ENCODE measurements at regions not wholly inside any gene's neighbourhood (a gene's known extent, or its start where the extent isn't known, plus 50 kb on each side); places are given as distances from the start of the nearest gene placed in this dataset.

DNA sequence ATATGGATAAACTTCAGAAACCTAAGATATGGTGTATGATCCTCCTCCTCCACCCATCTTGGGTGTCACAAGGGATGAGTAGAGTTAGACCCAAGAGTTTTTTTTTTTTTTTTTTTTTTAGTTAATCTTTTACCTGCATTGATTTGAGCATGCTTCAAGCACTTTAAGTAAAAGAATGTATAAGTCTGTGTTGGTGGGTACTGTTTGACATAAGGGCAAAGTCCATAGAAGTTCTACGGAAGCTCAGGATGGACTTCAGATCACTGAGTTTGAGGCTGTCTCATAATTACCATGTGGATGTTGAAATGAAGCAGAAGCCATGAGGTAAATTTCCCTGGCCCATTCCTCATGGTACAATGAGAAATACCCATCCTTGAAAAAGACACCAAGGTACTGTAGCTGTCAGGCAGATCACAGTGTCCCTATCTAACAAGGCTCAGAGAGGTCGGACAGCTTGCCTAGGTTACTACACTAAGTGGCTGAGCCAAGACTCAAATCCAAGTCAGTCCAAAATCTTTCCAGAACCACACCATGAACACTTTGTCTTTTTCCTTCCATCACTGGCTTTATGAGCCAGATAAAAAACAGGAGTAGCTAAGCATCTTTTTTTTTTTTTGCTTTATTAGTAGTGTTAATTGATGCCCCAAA lies 962.8 kb downstream of the CDH11 start:
- TF ChIP-seq ZFX (IDR thresholded peaks at IDR 0.05) = no peak
- no peak for TF ChIP-seq CTCF (conservative IDR thresholded peaks at IDR 0.05)
- H3K27ac ChIP-seq = no peak overlapping the region

- TF ChIP-seq ZFX (IDR thresholded peaks at IDR 0.05) = no peak
- TF ChIP-seq CTCF (conservative IDR thresholded peaks at IDR 0.05) = no peak
- H3K27ac ChIP-seq = no peak overlapping the region
Measured at GRCh38 chr16:64153718-64154117, 968.1 kb downstream of the CDH11 start.

- TF ChIP-seq CTCF (conservative IDR thresholded peaks at IDR 0.05) (no peak), ZFX (IDR thresholded peaks at IDR 0.05) (no peak)
Measured at GRCh38 chr16:64151990-64152767, 969.7 kb downstream of the CDH11 start.

GRCh38 chr16:64150193-64150592 lies 971.7 kb downstream of the CDH11 start:
- no peak overlapping the region for H3K27ac ChIP-seq
- no peak for TF ChIP-seq ZFX (IDR thresholded peaks at IDR 0.05)
- TF ChIP-seq CTCF (conservative IDR thresholded peaks at IDR 0.05) = no peak

More at GRCh38 chr16:64151990-64152767, 969.7 kb downstream of the CDH11 start:
- no peak overlapping the region for H3K27ac ChIP-seq

- TF ChIP-seq ZFX (IDR thresholded peaks at IDR 0.05) (no peak), CTCF (conservative IDR thresholded peaks at IDR 0.05) (no peak)
- H3K27ac ChIP-seq = no peak overlapping the region
Measured at GRCh38 chr16:64149756-64150155, 972.1 kb downstream of the CDH11 start.

GRCh38 chr16:64148356-64148755 lies 973.5 kb downstream of the CDH11 start:
- TF ChIP-seq CTCF (conservative IDR thresholded peaks at IDR 0.05) (no peak), ZFX (IDR thresholded peaks at IDR 0.05) (no peak)
- H3K27ac ChIP-seq = no peak overlapping the region

DNA sequence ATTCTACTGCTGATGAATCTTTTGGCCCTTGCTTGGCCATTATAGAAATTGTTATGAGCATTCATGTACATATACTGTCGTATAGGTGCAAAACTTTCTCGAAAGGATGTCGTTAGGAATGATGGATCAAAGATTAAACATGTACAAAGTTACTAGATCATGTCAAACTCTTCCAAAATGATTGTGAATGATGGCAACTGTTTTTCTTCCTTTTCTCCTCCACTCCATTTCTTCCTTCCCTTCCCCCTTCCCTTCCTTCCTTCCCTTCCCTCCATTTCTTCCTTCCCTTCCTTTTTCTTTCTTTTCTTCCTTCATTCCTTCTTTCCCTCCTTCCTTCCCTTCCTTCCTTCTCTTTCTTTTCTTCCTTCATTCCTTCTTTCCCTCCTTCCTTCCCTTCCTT lies 973.9 kb downstream of the CDH11 start:
- H3K27ac ChIP-seq = no peak overlapping the region
- TF ChIP-seq CTCF (conservative IDR thresholded peaks at IDR 0.05) (no peak), ZFX (IDR thresholded peaks at IDR 0.05) (no peak)

Measured in C4-2B (cell line).